ENCODE measurements at regions not wholly inside any gene's neighbourhood (a gene's known extent, or its start where the extent isn't known, plus 50 kb on each side); places are given as distances from the start of the nearest gene placed in this dataset.

- ChIA-PET POLR2A (no interaction called here), CTCF (no interaction called here)
- H3K9me3 Mint-ChIP-seq: peaks cover 69% of the 10 kb centered on the region
- H3K36me3 Mint-ChIP-seq: peaks cover 33% of the 10 kb centered on the region
- H3K4me3 Mint-ChIP-seq: no peak overlapping the region
- ATAC-seq (no peak), DNase-seq (ENCODE audit: low spot score) (no peak)
- H3K27me3 Mint-ChIP-seq (ENCODE audit: low read depth): peaks cover 3% of the 10 kb centered on the region; the same call in 1 of the 2 replicates
- TF ChIP-seq USF1 (CRISPR knock-in tag; IDR thresholded peaks at IDR 0.05): no peak
- no peak for TF ChIP-seq CTCF (IDR thresholded peaks at IDR 0.05)
- no peak for TF ChIP-seq TCF7 (CRISPR knock-in tag; IDR thresholded peaks at IDR 0.05; ENCODE audit: low read depth)
- no peak for TF ChIP-seq CREM (CRISPR knock-in tag; IDR thresholded peaks at IDR 0.05)
- no peak for TF ChIP-seq AR (CRISPR knock-in tag; IDR thresholded peaks at IDR 0.05)
- TF ChIP-seq TP53 (CRISPR knock-in tag; IDR thresholded peaks at IDR 0.05): no peak
- TF ChIP-seq ZSCAN18 (CRISPR knock-in tag; IDR thresholded peaks at IDR 0.05): no peak
- TF ChIP-seq ZNF317 (CRISPR knock-in tag; IDR thresholded peaks at IDR 0.05; ENCODE audit: borderline replicate concordance, low read depth): no peak
- TF ChIP-seq SP1 (CRISPR knock-in tag; conservative IDR thresholded peaks at IDR 0.05): no peak
- TF ChIP-seq NFE2L1 (CRISPR knock-in tag; IDR thresholded peaks at IDR 0.05): no peak
- TF ChIP-seq ZNF263 (CRISPR knock-in tag; IDR thresholded peaks at IDR 0.05; ENCODE audit: low read depth): no peak
- TF ChIP-seq STAT6 (CRISPR knock-in tag; conservative IDR thresholded peaks at IDR 0.05; ENCODE audit: low read depth): no peak
- TF ChIP-seq ZNF138 (CRISPR knock-in tag; conservative IDR thresholded peaks at IDR 0.05): no peak
- TF ChIP-seq ZNF416 (CRISPR knock-in tag; IDR thresholded peaks at IDR 0.05): no peak
- TF ChIP-seq RORB (CRISPR knock-in tag; IDR thresholded peaks at IDR 0.05): no peak
- TF ChIP-seq OVOL2 (CRISPR knock-in tag; IDR thresholded peaks at IDR 0.05; ENCODE audit: borderline replicate concordance): no peak
- H3K27ac Mint-ChIP-seq: no peak overlapping the region
- H3K4me1 Mint-ChIP-seq: no peaks in the 10 kb centered on the region
These were observed 297.2 kb downstream of the DRD1 start for GRCh38 chr5:175146733-175147132.

- H3K27me3 Mint-ChIP-seq (ENCODE audit: low read depth): peaks cover 3% of the 10 kb centered on the region; the same call in 1 of the 2 replicates
- H3K9me3 Mint-ChIP-seq: peaks cover 51% of the 10 kb centered on the region
- ATAC-seq (no peak), DNase-seq (ENCODE audit: low spot score) (no peak)
- H3K27ac Mint-ChIP-seq: no peak overlapping the region
- H3K36me3 Mint-ChIP-seq: peaks cover 12% of the 10 kb centered on the region
- ChIA-PET CTCF (no interaction called here), POLR2A (no interaction called here)
- H3K4me1 Mint-ChIP-seq: 0 out of 2 replicates have a peak, but pooled peaks cover 3% of the 10 kb centered on the region
- no peak overlapping the region for H3K4me3 Mint-ChIP-seq
- TF ChIP-seq NFE2L1 (CRISPR knock-in tag; IDR thresholded peaks at IDR 0.05) (no peak), MYBL2 (CRISPR knock-in tag; IDR thresholded peaks at IDR 0.05) (no peak), SOX15 (CRISPR knock-in tag; IDR thresholded peaks at IDR 0.05) (no peak), GTF2I (CRISPR knock-in tag; conservative IDR thresholded peaks at IDR 0.05) (no peak), HMGA2 (CRISPR knock-in tag; IDR thresholded peaks at IDR 0.05) (no peak), ZNF512 (CRISPR knock-in tag; IDR thresholded peaks at IDR 0.05; ENCODE audit: borderline replicate concordance) (no peak), ZNF423 (CRISPR knock-in tag; IDR thresholded peaks at IDR 0.05) (no peak), JAZF1 (CRISPR knock-in tag; IDR thresholded peaks at IDR 0.05) (no peak), NR1H2 (CRISPR knock-in tag; IDR thresholded peaks at IDR 0.05) (no peak), FOXK1 (CRISPR knock-in tag; IDR thresholded peaks at IDR 0.05) (no peak)
These were observed 302.6 kb downstream of the DRD1 start for GRCh38 chr5:175141421-175141820.

All from WTC11 (cell line).